Ovary (tissue), 3 donors: ENCODE measurements at regions not wholly inside any gene's neighbourhood (a gene's known extent, or its start where the extent isn't known, plus 50 kb on each side); places are given as distances from the start of the nearest gene placed in this dataset.
"Not testable (repeated sequence)": the region's sequence is repeated elsewhere in the genome, so short reads cannot be mapped to it uniquely, and the experiment has no call there.

ENCODE experiments used
- CTCF ChIP-seq, 3 donors: fragments of 450-650 bp in 2 of 3; fragments of 200-600 bp in 1 of 3; IDR thresholded peaks; one replicate each; pipeline versions ENCODE4 v1.5.1 to v1.8.0; 2016 to 2022; ENCODE audit warnings: antibody characterized with exemption in 3 of 3, mild to moderate bottlenecking in 1 of 3
- EP300 ChIP-seq: sonication (generic); formaldehyde crosslinking; IDR thresholded peaks from one replicate; pipeline ENCODE4 v1.6.1; 2017; ENCODE audit warnings: antibody characterized with exemption
- POLR2A ChIP-seq: fragments of 450-650 bp; IDR thresholded peaks from one replicate; pipeline ENCODE4 v1.6.1; 2017; ENCODE audit warnings: antibody characterized with exemption, mild to moderate bottlenecking, moderate library complexity
- donor health status: DM: no; HTN: no; CAD: no.

- TF ChIP-seq CTCF (IDR thresholded peaks at IDR 0.05); EP300; POLR2A: not testable (repeated sequence)
Measured at GRCh38 chr1:25116117-25116516, 116.2 kb downstream of the SYF2 start.
